Renal pelvis (tissue), 1 donor: ENCODE measurements at regions not wholly inside any gene's neighbourhood (a gene's known extent, or its start where the extent isn't known, plus 50 kb on each side); places are given as distances from the start of the nearest gene placed in this dataset.

Experiments
- DNase-seq: peaks from one replicate; pipeline ENCODE4 v3.0.0-alpha.2; 2013

DNA sequence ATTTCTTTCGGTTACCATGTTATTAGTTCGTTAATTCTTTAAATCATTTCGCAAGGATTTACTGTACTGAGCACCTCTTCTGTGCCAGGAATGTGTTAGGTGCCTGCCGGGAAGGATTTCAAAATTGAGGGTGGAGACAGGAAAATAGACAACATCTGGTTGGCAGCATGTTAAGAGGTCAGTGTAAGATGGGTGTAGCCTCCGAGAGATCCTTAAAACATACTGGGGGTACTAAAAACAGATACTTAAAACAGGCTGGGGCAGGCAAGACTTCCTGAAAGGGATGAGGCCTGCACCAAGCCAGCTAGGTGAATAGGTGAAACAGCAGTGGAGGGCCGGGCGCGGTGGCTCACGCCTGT, 178.0 kb upstream of the SGK1 start:
- DNase-seq, result no peak

DNA sequence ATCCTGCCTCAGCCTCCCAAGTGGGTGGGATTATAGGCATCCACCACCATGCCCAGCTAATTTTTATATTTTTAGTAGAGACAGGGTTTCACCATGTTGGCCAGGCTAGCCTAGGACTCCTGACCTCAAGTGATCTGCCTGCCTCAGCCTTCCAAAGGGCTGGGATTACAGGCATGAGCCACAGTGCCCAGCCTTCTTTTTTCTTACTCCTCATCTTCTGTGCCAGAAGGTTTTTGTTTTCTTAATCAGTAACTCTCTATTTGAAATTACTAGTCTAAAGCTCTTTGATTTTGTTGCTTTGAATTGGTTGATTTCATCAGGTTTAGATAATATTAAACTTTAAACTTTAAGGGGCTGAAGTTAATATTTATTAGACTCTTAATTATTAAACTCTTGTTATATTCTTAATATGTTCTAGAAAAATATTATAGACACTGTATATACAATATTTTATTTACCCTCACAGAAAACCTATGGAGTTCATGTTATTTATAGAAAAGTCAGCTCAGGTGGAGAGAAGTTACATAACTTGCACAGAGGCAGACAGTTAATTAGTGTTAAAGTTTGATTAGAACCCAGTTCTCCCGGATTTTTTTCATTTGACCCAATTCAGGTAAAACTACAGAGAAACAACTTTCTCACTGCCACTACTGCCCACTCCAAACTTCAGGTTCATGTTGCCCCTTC, 177.4 kb upstream of the SGK1 start:
- no peak for DNase-seq

DNA sequence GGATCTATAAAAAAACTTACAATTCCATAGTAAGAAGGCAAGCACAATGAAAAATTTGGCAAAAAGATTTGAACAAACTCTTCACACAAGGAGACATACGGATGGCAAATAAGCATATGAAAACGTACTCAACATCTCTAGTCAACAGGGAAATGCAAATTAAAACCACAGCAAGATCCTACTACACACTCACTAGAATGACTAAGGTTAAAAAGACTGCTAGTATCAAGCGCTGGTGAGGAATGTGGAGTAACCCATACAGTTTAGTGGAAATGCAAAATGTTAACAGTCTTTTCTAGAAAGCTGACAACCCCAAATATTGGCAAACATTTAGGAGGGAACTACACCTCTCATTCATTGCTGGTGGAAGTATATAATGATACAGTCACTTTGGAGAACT, 175.9 kb upstream of the SGK1 start:
- DNase-seq, result no peak

DNA sequence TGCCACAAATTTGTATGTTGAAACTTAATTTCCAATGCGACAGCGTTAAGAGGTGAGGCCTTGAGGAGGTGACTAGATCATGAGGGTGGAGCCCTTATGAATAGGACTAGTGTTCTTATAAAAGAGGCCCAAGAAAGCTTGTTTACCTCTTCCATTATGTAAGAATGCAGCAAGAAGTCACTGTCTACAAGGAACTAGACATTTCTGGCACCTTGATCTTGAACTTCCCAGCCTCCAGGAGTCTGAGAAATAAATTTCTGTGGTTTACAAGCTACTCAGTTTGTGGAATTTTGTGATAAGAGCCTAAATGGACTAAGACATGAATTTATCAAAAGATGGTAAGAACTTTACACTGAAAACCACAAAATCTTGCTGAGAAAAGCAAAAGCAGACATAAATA, 173.6 kb upstream of the SGK1 start:
- DNase-seq, result no peak

DNA sequence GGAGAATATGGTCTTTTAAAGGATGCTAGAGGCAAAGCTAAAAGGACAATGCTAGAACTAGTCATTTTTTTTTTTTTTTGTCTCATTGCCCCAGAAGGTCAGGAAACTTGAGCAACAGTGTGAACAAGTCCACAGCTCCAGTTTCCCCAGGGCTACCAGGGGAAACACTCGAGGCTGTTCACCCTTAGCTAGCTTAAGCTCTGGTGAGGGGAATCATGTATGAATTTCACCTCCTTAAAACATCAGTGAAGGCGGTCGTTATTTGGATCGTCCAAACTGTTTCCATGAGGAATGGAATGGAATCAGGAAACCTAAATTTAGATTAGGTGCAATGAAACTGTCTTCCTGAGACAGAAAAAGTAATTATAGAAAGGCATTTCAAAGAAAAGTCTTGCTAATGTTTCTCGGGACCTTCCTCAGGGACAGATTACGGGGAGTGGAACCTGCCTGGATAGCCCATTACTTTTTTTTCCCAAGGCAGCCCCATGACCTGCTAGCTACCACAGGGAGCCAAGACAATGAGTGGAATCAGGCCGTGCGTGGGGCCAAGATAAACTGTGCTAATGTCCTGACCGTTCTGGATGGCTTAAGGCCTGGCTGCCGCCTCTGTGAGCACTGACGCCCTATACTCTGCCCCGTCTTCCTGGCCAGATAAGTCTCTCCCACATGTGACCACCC, 164.8 kb upstream of the SGK1 start:
- no peak for DNase-seq

DNA sequence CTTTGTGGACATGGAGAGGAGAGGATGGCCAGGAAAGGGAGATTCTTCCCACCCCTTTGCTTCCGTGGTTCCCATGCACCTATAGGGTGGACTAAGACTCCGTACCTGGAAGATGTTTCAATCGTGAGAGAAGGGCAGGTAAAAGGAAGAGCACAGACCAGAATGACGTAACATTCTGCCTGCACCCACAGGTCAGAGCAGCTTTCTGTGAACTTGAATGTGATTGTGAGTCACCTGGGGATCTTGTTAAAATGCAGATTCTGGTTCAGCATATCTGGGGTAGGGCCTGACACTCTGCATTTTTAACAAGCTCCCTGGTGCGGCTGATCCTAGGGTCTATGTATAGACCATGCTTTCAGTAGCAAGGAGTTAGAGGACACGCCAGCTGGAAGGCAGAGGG, 164.1 kb upstream of the SGK1 start:
- DNase-seq, result no peak

DNA sequence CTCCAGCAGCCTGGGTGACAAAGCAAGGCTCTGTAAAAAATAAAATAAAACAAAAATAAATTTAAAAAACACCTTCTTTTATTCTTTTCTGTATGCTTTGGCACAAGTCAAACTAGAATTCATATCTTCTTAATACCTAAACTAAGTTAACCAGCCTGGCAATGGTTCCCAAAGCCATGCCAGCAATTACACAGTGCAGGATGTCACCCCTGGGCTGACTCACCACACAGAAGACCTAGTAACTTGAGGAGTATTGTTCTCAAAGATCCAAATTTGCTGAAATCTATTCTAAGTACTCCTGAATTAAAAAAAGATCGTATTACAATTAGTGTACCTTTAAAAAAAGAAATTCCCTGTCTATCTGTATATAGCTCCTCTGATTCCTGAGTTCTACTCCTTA, 162.7 kb upstream of the SGK1 start:
- DNase-seq, result no peak

DNA sequence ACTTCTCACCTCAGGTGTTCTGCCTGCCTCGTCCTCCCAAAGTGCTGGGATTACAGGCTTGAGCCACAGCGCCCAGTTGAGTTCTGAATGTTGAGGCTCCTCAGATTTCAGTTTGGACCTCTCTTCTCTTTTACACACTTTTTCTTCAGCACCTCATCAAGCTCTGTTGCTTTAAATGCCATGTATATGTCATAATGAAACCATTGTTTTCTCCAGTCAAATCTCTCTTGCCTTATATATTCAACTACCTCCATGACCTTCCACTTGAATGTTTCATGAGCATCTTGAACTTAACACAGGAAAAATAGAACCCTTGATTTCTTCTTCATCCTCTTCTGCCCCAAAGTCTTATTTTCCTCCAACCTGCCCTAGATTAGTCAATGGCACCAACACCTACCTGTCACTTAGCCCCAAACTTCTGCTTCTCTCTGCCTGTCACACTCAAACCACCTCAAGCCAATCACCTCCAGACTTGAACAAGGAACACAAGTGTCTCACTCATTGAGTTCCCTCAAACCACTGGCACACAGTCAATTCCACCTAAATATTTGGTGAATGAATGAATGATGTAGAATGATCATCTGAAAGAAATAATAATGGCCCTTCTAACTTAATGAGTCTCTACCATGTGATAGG, 161.0 kb upstream of the SGK1 start:
- no peak for DNase-seq

DNA sequence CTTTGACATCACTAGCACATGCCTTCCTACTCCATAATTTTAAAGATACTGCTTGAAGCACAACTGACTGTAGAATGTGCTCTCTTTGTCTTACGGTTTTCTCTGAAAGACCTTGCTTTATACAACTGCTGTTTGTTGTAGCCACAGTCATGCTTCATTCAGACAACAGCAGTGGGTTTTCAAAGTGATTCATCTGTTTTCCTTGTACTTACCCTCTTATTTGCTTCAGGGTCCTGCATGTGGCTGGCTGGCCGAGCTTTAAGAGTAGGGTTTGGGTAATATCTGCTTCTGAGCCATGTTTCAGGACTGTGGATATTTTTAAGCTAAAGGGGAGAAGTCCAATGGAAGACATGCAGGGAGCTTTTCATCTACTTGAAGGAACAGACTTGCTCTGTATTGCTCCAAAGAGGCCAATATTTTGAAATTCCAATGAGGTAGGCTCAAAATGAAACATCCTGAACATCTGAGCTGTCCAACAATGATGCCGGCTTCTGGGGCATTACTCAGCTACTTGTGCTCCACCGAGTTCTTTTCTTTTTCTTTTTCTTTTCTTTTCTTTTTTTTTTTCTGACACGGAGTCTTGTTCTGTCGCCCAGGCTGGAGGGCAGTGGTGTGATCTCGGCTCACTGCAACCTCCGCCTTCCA, 160.2 kb upstream of the SGK1 start:
- DNase-seq, result no peak

DNA sequence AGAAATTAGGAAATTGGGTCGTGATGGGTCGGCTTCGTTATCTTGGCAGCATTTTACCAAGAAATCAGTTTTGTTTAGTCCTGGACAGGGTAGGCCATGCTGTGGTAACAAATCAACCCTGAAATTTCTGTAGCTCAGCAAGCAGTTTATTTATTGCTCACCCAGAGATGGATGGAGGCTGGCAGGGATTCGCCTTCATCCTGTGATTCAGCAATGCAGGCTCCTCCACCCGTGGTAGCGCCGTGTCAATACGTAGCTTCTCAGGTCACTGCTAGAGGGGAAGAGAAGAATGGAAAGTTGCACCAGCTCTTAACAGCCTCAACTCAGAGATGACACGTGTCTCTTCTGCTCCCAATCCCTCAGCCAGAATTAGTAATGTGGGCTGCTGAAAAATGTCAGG, 157.0 kb upstream of the SGK1 start:
- no peak for DNase-seq

DNA sequence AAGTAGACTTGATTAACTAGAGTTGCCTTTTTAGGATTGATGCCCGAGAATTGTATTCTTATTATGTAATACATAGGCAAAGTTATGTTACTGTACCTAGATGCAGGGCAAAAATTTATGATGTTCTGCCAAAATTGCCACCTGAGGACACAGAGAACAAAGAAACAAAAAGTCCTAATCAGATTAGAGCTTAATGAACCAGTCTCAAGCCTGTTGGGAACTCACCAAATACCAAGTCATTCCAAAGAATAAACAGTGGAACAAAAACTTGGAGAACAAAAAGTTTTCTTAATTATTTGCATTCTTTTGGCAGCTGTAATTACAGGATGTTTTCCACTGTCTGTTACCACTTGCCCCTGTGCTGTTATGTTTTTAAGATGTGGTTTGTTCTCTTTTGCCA, 154.7 kb upstream of the SGK1 start:
- no peak for DNase-seq

DNA sequence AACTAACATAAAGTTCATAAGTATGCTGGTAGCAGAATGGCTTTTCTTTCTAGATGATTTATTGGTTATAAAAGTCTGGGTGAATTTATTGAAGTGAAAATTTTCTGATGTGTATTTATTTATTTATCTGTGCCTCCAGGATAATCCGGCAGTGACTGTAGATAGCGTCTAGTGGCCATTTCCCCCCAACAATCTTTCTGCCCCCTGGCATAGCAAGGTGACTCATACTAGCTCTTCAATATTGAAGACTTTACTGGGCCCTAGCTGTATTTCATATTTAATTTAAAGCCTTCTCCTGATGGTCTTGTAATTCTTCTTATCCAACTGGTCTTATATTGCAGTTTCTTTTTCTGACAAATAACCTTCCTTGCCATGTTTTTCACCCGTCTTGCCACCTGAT, 154.1 kb upstream of the SGK1 start:
- no peak for DNase-seq

DNA sequence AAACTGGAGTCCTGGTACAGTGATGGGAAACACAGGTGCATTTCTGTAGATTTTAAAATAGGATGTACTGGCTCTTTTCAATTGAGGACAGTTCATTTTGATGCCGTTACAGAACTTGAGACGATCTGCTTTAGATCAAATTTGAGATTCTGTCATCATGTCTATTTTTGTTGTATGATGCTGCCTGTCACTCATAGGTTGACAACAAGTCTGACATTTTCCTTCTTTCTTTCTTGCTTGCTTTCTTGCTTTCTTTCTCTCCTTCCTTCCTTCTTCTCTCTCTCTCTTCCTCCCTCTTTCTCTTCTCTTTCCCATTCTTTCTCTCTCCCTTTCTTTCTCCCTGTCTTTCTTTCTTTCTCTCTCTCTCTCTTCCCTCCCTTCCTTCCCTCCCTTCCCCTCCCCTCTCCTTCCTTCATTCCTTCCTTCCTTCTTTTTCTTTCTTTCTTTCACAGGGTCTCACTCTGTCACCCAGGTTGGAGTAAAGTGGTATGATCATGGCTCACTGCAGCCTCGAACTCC, 152.6 kb upstream of the SGK1 start:
- DNase-seq, result no peak

DNA sequence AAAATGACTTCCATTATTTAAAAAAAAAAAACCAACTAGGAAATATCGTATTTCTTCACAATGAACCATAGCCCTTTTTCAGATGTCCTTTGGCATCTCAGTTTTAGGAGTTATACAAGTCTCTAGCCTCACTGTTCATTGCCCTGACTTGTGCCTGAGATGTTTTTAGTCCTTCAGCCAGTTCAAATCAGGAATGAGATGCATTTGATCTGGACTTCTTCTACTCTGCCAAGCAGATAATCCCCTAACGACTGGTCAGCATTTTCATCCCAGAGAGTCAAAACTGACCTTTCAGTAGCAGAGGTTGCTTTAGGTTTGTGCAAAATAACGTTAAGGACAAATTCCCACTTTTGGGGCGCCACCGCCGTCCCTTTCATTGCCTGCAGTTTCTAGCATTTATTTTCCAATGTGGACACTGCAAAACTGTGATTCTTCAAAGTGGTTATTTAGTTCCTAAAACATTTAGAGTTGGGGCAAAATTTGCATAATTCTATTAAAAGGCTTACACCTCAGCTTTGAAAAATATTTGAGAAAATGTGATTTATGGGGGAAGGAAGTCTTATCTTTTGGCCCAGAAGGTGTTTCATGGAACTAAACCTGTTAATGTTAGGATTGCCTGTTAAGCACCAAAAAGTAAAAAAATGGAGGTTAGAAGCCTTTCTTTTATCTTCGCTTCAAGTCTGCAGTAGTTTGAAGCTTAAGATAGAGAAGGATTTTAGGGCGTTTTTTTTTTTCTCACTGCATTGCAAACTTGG, 152.0 kb upstream of the SGK1 start:
- no peak for DNase-seq

DNA sequence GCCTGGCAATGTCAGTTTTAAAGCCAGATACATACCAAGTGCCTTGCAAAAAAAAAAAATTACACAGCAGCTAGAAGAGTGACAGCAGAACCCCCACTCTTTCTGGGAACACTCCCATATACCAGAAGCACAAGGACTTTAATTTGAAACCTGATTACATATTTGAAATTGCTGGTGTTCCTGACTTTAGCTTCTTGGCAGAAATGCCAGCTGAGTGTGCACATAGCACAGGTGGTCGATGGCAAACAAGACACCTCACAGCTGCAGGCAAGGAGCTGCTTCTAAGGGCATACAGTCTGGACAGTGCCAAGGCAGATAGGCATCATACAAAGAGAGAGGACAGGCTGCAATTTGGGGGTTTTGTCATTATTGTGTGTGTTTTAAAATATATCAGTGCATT, 150.7 kb upstream of the SGK1 start:
- DNase-seq, result no peak

DNA sequence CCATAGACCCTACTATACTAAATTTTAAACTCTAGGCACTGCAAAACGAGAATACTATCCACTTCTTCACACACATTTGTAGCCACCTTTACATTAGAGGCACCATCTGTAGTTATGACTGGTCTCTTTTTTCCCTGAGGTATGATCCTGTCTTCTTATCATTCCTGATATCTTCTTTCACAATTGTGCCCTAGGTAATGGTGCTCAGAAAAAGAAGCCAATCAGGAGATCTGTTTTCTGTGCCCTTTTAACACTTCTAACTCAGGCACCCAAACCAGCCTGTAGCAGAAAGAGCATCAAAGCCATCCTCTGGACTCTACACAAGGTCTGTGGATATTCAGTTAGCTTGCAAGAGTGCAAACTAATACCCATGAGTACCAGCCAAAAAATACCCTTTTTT, 149.7 kb upstream of the SGK1 start:
- DNase-seq, result no peak

DNA sequence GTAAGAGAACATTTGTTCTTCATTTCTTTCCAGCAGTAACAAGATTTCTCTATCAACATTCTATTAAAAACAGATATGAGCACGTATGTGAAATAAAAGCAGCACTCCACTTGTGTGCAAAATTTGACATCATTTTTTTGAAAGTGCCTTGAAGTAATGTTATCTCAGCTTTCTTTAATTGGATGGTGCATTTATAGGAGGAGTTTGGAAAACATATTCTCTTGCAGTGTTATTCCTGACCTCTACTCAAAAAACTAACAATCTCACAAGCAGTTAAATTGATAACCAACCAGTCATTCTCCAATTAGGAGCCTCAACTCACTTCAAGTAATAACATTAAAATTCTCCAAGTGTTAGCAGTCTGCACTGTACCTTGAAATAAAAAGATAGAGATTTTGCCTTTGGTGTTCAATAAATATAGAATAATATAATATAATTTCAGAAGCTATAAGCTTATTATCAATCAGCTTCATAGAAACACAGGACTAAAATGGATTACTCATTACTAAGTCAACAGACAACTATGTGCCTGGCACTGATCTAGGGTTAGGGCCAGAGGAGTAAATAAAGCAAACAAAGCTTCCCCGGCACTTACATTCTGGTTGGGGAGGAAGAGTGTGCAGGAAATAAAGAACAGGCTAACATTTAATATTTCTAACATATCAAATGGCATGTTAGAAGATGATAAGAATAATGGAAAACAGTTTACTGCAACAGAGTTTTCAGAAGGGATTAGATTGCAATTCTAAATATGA, 149.0 kb upstream of the SGK1 start:
- DNase-seq, result no peak

DNA sequence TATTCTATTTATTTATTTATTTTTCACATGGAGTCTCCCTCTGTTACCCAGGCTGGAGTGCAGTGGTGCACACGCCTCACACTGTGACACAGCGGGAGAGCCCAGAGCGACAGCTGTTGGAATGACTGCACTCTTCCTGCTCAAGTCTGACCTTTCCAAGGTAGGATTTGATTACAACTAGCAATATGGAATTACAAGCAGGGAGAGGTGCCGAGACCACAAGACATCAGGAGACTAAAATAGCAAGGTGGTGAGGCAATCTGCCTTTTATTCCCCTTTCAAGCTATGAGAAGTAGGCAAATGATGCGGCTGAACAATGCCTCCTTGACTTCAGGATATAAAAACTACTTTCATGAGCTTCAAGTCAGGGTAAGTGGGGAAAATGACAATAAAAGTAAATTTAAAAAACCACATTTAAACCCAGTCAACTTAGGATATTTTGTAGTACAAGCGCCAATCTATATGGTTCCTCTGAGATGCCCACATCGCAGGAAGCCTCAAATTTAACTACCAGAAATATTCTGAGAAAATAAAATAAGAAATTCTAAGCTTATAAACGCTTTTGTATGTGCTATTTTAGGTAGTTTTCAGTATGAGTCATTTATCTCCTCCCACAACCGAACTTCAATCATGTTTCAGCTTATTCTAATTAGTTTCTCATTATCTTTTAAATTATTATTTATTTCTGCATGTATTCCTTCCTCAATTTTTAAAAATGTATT, 146.9 kb upstream of the SGK1 start:
- no peak for DNase-seq

DNA sequence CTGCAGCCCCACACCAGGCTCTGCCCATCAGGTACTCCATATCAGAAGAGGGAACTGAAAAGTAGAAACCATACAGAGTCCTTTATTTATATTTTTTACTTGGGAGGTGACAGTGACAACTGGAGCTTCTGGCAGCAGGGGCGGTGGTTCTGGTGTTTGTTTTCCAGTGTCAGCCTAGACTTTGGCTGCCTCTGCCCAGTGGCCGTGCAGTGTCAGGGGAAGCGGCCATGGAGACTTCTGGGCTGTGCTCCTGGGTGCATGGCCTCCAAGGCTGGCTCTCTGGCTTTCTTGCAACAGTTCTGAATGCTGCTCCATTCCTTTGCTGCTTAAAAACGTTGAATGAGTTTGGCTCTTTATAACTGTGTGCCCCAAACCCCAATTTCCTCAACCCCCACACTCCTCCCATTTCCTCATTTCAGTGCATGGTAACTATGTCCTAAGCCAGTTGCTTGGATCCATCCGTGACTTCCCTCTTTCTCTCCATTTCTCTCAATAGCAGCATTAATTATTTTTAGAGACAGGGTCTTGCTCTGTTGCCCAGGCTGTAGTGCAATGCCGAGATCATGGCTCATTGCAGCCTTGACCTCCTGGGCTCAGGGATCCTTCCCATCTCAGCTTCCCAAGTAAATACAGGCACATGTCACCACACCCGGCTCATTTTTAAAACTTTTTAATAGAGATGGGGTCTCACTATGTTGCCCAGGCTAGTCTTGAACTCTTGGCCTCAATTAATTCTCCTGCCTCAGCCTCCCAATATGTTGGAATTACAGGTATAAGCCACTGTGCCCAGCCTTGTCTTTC, 141.1 kb upstream of the SGK1 start:
- no peak for DNase-seq

DNA sequence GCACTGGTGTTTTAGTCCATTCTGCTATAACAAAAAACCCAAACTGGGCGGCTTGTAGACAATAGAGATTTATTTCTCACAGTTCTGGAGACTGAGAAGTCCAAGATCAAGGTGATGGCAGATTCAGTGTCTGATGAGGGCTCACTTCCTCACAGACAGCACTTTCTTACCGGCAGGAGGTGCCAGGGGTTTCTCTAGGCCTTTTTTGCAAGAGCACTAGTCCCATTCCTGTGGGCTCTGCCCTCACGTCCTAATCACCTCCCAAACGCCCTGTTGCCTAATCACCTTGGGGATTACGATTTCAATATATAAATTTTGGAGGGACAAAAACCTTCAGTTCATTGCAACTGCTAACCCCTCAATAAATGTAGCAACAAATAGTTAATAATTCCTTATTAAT, 140.0 kb upstream of the SGK1 start:
- DNase-seq, result no peak
